GM18499 (cell line): ENCODE measurements at regions not wholly inside any gene's neighbourhood (a gene's known extent, or its start where the extent isn't known, plus 50 kb on each side); places are given as distances from the start of the nearest gene placed in this dataset.
"Not testable (repeated sequence)": the region's sequence is repeated elsewhere in the genome, so short reads cannot be mapped to it uniquely, and the experiment has no call there.

Experiments used
- ATAC-seq: cut with Tn5 transposase; IDR thresholded peaks from one replicate; pipeline ENCODE4 v1.9.1; 2021; ENCODE audit warnings: moderate number of reproducible peaks; ENCODE audit not compliant: insufficient read depth, unreplicated experiment

- no peak for ATAC-seq
Observed at GRCh38 chr6:141415896-141416295, 716.8 kb upstream of the GJE1 start.

- no peak for ATAC-seq
Observed at GRCh38 chr6:141413196-141413595, 719.5 kb upstream of the GJE1 start.

- ATAC-seq = no peak
Observed at GRCh38 chr6:141406761-141407160, 726.0 kb upstream of the GJE1 start.

- no peak for ATAC-seq
Observed at GRCh38 chr6:141403827-141404226, 728.9 kb upstream of the GJE1 start.

- no peak for ATAC-seq
Observed at GRCh38 chr6:141403103-141403502, 729.6 kb upstream of the GJE1 start.

GRCh38 chr6:141402489-141402888 is 730.2 kb upstream of the GJE1 start:
- ATAC-seq = no peak

- no peak for ATAC-seq
Observed at GRCh38 chr6:141401851-141402250, 730.9 kb upstream of the GJE1 start.

- no peak for ATAC-seq
Observed at GRCh38 chr6:141401168-141401567, 731.6 kb upstream of the GJE1 start.

- no peak for ATAC-seq
Observed at GRCh38 chr6:141398949-141399348, 733.8 kb upstream of the GJE1 start.

GRCh38 chr6:141395443-141396008 is 737.2 kb upstream of the GJE1 start:
- ATAC-seq = no peak

GRCh38 chr6:141394565-141395051 is 738.1 kb upstream of the GJE1 start:
- no peak for ATAC-seq

GRCh38 chr6:141394125-141394536 is 738.6 kb upstream of the GJE1 start:
- no peak for ATAC-seq

- ATAC-seq = no peak
Observed at GRCh38 chr6:141393405-141394124, 739.2 kb upstream of the GJE1 start.

GRCh38 chr6:141391135-141391534 is 741.6 kb upstream of the GJE1 start:
- not testable (repeated sequence) for ATAC-seq

GRCh38 chr6:141388666-141389065 is 744.1 kb upstream of the GJE1 start:
- ATAC-seq = no peak

- no peak for ATAC-seq
Observed at GRCh38 chr6:141370438-141370837, 762.3 kb upstream of the GJE1 start.

GRCh38 chr6:141366796-141367195 is 765.9 kb upstream of the GJE1 start:
- not testable (repeated sequence) for ATAC-seq

- no peak for ATAC-seq
Observed at GRCh38 chr6:141364694-141365093, 768.0 kb upstream of the GJE1 start.

GRCh38 chr6:141364232-141364631 is 768.5 kb upstream of the GJE1 start:
- ATAC-seq = no peak

- ATAC-seq = no peak
Observed at GRCh38 chr6:141361559-141361958, 771.2 kb upstream of the GJE1 start.

- no peak for ATAC-seq
Observed at GRCh38 chr6:141359953-141360352, 772.8 kb upstream of the GJE1 start.
